GM19455 (cell line): ENCODE measurements at regions not wholly inside any gene's neighbourhood (a gene's known extent, or its start where the extent isn't known, plus 50 kb on each side); places are given as distances from the start of the nearest gene placed in this dataset.

Experiments used
- ATAC-seq: cut with Tn5 transposase; IDR thresholded peaks from one replicate; pipeline ENCODE4 v1.9.1; 2021; ENCODE audit not compliant: unreplicated experiment

GRCh38 chr2:236940916-236941520 lies 144.7 kb upstream of the COPS8 start:
- no peak for ATAC-seq

DNA sequence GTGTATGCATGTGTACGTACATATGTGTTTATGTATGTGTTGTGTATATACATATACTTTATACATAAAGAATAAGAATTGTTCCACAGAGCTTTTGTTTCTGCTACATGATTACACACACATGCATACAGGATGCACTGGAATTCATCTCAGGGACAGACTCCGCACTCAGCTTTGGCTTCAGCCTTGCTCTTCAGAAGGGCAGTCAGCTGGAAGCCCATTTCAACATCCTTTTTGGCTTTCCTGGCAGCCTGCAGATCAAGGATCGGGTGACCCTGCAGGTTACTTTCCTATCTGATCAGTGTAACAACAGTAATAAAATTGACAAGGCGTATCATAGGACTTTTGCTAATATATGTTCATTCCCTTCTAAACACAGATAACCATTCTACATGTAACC lies 144.1 kb upstream of the COPS8 start:
- no peak for ATAC-seq

- ATAC-seq: no peak
Measured at GRCh38 chr2:236942554-236942953, 143.1 kb upstream of the COPS8 start.

DNA sequence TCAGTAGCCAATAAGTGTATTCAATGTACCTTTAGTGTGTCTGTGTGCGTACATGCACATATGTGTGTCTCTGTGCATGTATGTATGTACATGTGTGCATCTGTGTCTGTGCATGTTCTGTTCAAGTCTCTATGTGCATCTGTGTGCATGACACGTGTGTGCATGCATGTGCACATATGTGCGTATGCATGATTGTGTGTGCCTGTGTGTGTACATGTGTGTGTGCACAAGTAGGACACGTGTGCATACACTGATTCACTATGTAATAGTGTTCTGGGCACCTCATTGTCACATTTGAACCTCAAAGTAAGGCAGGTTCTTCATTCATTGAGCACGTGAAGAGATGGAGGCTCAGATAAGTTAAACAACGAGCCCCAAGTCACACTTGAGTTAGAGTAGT lies 142.6 kb upstream of the COPS8 start:
- ATAC-seq: no peak

GRCh38 chr2:236943841-236944513 lies 141.7 kb upstream of the COPS8 start:
- ATAC-seq: no peak

GRCh38 chr2:236944561-236944960 lies 141.1 kb upstream of the COPS8 start:
- no peak for ATAC-seq

DNA sequence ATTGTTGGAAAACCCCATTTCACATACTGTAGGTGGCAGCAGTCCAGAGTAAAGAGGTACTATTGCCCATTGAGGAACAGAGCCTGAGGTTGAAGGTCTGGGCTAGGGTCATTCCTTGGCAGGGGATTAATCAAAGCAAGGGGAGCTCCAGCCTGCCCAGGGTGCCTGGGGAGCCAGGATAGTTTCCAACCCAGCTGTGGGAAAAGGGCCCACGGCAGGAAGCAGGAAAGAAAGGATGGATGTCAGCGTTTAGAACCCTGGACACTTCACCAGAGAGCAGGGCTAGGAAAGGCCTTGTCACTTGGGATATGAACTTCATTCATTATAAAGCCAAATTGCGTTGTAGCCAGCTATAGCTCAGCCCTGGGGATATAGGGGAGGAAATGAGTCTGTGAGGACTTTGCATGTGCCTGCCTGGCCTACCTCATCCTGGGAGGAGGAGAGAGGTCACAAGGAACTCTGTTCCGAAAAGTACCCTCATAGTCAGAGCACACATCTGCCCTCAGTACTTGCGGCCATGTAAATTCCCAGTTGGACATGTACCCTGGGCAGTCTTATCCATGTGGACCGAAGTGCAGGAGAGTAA lies 140.2 kb upstream of the COPS8 start:
- ATAC-seq: no peak

GRCh38 chr2:236946871-236947270 lies 138.8 kb upstream of the COPS8 start:
- ATAC-seq: no peak

- no peak for ATAC-seq
Measured at GRCh38 chr2:236947294-236947693, 138.4 kb upstream of the COPS8 start.

DNA sequence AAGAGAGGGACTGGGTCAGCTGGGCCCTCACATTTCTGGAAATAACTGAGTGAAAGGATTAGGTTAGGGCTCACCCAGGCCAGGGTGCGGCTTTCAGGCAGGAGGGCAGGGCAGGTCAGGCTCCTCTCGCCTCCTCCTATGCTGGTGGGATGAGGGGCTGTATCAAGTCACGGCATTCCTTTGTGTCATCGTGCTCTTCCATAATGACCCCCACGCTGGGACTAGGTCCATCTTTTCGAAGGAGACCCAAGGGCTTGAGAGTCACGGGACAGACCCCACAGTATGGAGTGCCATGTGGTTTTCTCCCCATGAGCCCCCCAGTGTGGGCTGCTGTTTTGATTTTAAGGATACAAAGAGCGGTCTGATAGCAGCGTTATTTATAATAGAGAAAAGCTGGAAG lies 137.8 kb upstream of the COPS8 start:
- no peak for ATAC-seq

DNA sequence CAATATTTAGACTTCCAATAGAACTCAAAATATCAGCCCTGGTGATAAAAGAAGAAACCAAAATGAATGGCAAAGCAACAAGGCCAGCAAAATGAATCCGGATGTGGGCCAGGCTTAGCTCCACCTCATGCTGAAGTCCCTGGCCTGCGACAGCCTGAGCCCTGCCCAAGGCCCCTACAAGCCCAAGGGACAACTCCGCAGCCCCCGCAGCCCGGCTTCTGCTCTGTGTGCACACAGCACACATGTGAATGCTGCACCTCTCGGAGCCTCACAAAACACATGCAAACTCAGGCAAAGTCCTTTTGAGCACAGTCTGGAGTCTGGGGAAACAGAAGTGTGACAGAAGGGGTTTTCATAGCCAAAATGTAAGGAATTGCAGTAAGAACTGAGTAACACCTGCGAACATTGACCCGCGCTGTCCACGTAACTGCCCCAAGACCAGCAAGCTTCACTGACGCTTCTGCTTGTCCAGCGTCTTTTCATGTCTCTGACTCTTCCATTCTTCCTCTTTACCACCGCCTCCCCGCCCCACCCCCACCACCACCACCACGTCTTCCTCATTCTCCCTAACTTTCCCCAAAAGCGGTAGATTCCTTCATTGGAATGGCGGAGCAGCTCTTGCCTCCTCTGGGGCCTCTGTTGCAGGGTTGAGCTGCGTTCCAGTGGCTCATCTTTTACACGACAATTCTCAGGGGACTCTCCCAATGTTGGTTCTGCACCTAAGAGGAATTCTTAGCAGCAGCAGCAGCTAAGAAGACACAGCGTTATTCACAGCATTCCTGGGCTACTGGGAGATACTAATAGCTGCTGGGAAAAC lies 136.4 kb upstream of the COPS8 start:
- no peak for ATAC-seq

- no peak for ATAC-seq
Measured at GRCh38 chr2:236951830-236952475, 133.7 kb upstream of the COPS8 start.

- no peak for ATAC-seq
Measured at GRCh38 chr2:236954641-236955040, 131.0 kb upstream of the COPS8 start.

DNA sequence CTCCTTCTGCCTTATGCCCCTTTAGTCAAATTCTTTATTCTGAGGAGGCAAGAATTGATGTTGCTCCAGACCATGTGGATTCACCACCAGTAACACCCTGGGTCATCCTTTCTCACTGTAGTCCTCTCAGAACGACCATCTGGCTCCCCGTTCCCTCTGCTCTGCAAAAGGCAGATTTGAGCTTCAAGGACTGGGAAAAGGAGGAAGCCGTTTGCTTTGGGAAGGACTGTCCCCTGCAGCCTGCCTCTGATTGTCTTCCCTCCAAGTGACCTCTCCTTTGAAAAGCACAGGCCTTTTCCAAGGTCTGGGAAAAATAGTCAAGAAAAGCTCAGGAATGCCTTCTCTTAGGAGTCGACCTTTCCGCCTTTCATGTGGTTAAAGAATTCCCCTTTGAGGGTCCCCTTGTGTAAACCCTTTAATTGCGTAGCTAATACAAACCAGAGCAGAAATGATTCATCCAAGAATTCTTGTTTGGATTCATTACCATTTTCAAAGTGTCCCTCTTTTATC lies 130.1 kb upstream of the COPS8 start:
- no peak for ATAC-seq

DNA sequence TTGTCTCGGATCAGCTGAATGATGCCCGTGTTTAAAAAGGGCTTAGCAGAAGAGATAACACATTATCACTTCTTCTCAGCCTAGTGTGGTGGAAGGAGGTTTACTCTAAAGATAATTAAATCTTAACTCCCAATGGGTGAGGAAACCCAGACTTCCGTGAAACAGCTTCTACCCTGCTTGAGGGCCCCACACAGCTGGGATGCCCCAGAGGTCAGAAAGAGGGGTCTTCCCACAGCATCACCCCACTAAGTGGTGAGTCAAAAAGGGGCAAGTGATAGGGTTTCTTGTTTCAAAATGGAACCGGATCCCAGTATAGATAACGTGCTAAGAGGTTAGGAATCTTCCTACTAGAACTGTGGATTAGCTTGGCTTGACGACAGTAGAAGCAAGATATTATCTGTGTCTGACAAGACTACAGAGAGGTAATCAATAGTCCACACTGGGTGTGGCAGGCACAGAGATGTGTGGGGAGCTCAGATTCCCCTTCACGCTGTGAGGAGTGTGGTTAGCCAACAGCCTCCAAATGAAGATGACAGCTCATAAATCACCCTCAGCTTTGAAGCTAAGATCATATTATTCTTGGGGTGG lies 129.6 kb upstream of the COPS8 start:
- ATAC-seq: no peak

DNA sequence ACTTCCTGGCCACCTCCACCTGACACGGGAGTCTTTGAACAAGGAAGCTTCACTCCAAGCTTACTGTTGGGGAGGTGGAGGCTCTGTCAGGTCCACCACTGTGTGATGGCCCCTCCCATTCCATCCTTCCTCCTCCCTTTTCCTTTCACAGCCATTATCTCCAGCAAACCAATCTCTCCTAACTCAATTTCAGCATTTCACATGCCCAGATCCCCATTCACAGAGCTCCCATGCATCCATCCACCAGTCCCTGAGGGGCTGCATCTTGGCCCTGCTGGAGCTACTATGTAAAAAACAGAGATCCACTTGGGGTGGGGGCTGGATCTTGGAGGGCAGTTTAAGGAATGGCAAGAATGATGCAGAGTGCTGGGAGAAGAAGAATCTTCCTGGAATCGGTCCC lies 129.0 kb upstream of the COPS8 start:
- ATAC-seq: no peak

GRCh38 chr2:236959036-236959435 lies 126.7 kb upstream of the COPS8 start:
- ATAC-seq: no peak

GRCh38 chr2:236959876-236960275 lies 125.8 kb upstream of the COPS8 start:
- ATAC-seq: no peak

GRCh38 chr2:236960531-236960930 lies 125.2 kb upstream of the COPS8 start:
- no peak for ATAC-seq

- no peak for ATAC-seq
Measured at GRCh38 chr2:236962816-236963215, 122.9 kb upstream of the COPS8 start.
